ENCODE measurements at regions not wholly inside any gene's neighbourhood (a gene's known extent, or its start where the extent isn't known, plus 50 kb on each side); places are given as distances from the start of the nearest gene placed in this dataset.

GRCh38 chr4:66974665-66975064, 570.6 kb downstream of the CENPC start:
- TF ChIP-seq CTCF (conservative IDR thresholded peaks at IDR 0.05; ENCODE audit: low read depth, low read length), result no peak
- no peak overlapping the region for H3K4me3 ChIP-seq (ENCODE audit: low read depth, low read length)
- DNase-seq (ENCODE audit: low read depth), result no peak

- no peak overlapping the region for H3K4me3 ChIP-seq (ENCODE audit: low read depth, low read length)
- no peak for TF ChIP-seq CTCF (conservative IDR thresholded peaks at IDR 0.05; ENCODE audit: low read depth, low read length)
- peak; percentile 5 for DNase-seq (ENCODE audit: low read depth)
Observed at GRCh38 chr4:66972087-66972486, 573.2 kb downstream of the CENPC start.

DNA sequence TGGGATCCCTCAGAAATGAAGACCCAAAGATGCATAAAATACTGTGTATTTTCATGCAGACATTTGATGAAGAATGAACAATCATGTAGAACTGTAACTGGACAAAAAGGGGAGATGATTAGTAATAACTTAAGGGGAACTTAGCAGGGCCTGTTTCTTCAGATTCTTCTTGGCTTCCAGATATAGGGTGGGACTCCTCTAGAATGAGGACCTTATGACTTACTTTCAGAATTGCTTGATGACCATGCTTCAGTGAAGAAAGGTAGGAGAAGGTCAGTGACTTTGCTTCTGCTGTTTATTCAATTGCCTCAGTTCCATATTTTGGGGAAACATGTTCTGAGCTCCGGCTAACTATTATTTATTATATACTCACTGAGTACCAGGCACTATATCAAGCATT, 580.8 kb downstream of the CENPC start:
- DNase-seq (ENCODE audit: low read depth), result no peak

DNA sequence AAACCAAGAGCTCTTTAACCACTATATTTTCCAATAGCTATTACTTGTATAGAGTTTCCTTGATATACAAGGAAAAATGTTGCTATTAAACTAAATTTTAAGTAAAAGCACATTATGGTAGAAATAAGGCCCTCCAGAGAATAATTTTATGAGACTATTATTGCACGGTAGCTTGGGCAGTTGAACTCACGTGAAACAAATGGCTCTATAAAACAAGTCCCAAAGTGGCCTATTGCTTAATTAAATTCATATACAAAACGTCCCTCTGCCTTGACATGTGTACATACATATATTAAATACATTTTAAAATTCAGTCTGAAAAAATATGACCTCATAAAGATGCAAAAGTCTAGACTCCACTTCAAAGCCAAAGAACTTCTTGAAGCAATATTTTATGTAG, 582.2 kb downstream of the CENPC start:
- DNase-seq (ENCODE audit: low read depth), result no peak
- no peak overlapping the region for H3K4me3 ChIP-seq (ENCODE audit: low read depth, low read length)
- TF ChIP-seq CTCF (conservative IDR thresholded peaks at IDR 0.05; ENCODE audit: low read depth, low read length), result no peak

More for the DNA sequence above, 580.8 kb downstream of the CENPC start:
- no peak for TF ChIP-seq CTCF (conservative IDR thresholded peaks at IDR 0.05; ENCODE audit: low read depth, low read length)
- no peak overlapping the region for H3K4me3 ChIP-seq (ENCODE audit: low read depth, low read length)

DNA sequence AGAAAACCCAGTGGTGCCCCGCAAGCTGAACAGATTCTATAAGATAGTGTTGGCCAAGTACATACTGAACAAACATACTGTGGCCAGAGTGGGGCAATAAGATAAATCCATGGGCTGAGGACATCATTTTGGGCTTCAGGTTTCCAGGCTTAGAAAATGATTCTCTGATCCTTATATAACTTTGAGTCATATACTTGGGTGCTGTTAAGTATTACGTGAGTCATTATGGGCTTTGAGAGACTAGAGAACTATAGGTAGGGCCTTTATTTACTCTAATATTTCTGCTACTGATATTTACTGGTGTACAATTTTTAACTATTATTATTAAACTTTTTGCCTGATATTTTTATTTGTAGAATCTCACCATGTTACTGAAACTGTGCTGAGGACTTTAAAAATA, 586.1 kb downstream of the CENPC start:
- no peak for DNase-seq (ENCODE audit: low read depth)

GRCh38 chr4:66956852-66957251, 588.5 kb downstream of the CENPC start:
- no peak for DNase-seq (ENCODE audit: low read depth)
- no peak for TF ChIP-seq CTCF (conservative IDR thresholded peaks at IDR 0.05; ENCODE audit: low read depth, low read length)
- H3K4me3 ChIP-seq (ENCODE audit: low read depth, low read length), result no peak overlapping the region

More for the DNA sequence above, 586.1 kb downstream of the CENPC start:
- no peak for TF ChIP-seq CTCF (conservative IDR thresholded peaks at IDR 0.05; ENCODE audit: low read depth, low read length)
- no peak overlapping the region for H3K4me3 ChIP-seq (ENCODE audit: low read depth, low read length)

DNA sequence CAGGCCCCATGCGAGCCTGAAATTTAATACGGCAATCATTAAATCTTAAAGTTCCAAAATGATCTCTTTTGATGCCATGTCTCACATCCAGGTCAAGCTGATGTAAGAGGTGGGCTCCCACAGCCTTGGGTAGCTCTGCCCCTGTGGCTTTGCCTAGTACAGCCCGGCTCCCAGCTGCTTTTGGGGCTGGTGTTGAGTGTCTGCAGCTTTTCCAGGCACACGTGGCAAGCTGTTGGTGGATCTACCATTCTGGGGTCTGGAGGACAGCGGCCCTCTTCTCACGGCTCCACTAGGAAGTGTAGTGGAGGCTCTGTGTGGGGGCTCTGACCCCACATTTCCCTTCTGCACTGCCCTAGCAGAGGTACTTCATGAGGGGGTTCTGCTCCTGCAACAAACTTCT, 588.9 kb downstream of the CENPC start:
- TF ChIP-seq CTCF (conservative IDR thresholded peaks at IDR 0.05; ENCODE audit: low read depth, low read length), result no peak
- no peak for DNase-seq (ENCODE audit: low read depth)
- H3K4me3 ChIP-seq (ENCODE audit: low read depth, low read length), result no peak overlapping the region

Data from choroid plexus epithelial cell (primary cell).